Astrocyte (in vitro differentiated cells and primary cell): ENCODE measurements at regions not wholly inside any gene's neighbourhood (a gene's known extent, or its start where the extent isn't known, plus 50 kb on each side); places are given as distances from the start of the nearest gene placed in this dataset.

ENCODE experiments used
- DNase-seq: peaks from one replicate; pipeline ENCODE4 v3.0.0-alpha.2; 2010; ENCODE audit warnings: low read depth
- FAIRE-seq: peaks from 2 replicates; lab custom pipeline; 2011; peaks lifted over from hg19 to GRCh38; lab: Jason Lieb, UNC
- H2AFZ ChIP-seq: 2 replicates; pipeline ENCODE4 v1.6.0; 2012; ENCODE audit warnings: low read depth, low read length, inconsistent platforms
- H3K27ac ChIP-seq: 2 replicates; pipeline ENCODE4 v1.5.1; 2011; ENCODE audit warnings: low read depth, low read length, inconsistent platforms
- H3K27me3 ChIP-seq: 2 replicates; pipeline ENCODE4 v1.6.0; 2011; ENCODE audit warnings: low read length, inconsistent platforms; ENCODE audit not compliant: insufficient read depth
- H3K36me3 ChIP-seq: 2 replicates; pipeline ENCODE4 v1.5.1; 2011; ENCODE audit warnings: low read length, inconsistent platforms; ENCODE audit not compliant: insufficient read depth
- H3K4me1 ChIP-seq: 2 replicates; pipeline ENCODE4 v1.5.1; 2011; ENCODE audit warnings: low read length, inconsistent platforms; ENCODE audit not compliant: insufficient read depth
- H3K4me2 ChIP-seq: 2 replicates; pipeline ENCODE4 v1.6.0; 2012; ENCODE audit warnings: low read length, inconsistent platforms
- H3K4me3 ChIP-seq: 2 replicates; pipeline ENCODE4 v1.5.1; 2011; ENCODE audit warnings: low read depth, mild to moderate bottlenecking, low read length, inconsistent platforms; ENCODE audit not compliant: insufficient read depth
- H3K79me2 ChIP-seq: 2 replicates; pipeline ENCODE4 v1.6.0; 2012; ENCODE audit warnings: mild to moderate bottlenecking, low read length, inconsistent platforms; ENCODE audit not compliant: insufficient read depth
- H3K9ac ChIP-seq: 2 replicates; pipeline ENCODE4 v1.6.0; 2012; ENCODE audit warnings: mild to moderate bottlenecking, low read length, inconsistent platforms
- H3K9me3 ChIP-seq: 2 replicates; pipeline ENCODE4 v1.5.1; 2012; ENCODE audit warnings: low read depth, mild to moderate bottlenecking, low read length, inconsistent platforms; ENCODE audit not compliant: insufficient read depth
- H4K20me1 ChIP-seq: 2 replicates; pipeline ENCODE4 v1.6.0; 2012; ENCODE audit warnings: low read length, inconsistent platforms; ENCODE audit not compliant: insufficient read depth
- H3K27ac Mint-ChIP-seq: one replicate; pipeline ENCODE4 v1.8.0; 2021; ENCODE audit warnings: mild to moderate bottlenecking, mixed read lengths; ENCODE audit not compliant: unreplicated experiment
- H3K27me3 Mint-ChIP-seq: one replicate; pipeline ENCODE4 v1.8.0; 2021; ENCODE audit warnings: low read depth, mixed read lengths; ENCODE audit not compliant: unreplicated experiment
- H3K36me3 Mint-ChIP-seq: one replicate; pipeline ENCODE4 v1.8.0; 2021; ENCODE audit warnings: low read depth, mixed read lengths; ENCODE audit not compliant: unreplicated experiment
- H3K4me1 Mint-ChIP-seq: one replicate; pipeline ENCODE4 v1.8.0; 2021; ENCODE audit warnings: low read depth, mixed read lengths; ENCODE audit not compliant: unreplicated experiment
- H3K4me3 Mint-ChIP-seq: one replicate; pipeline ENCODE4 v1.8.0; 2021; ENCODE audit warnings: mild to moderate bottlenecking, moderate library complexity, mixed read lengths; ENCODE audit not compliant: unreplicated experiment
- H3K9me3 Mint-ChIP-seq: one replicate; pipeline ENCODE4 v1.8.0; 2021; ENCODE audit warnings: mild to moderate bottlenecking, mixed read lengths; ENCODE audit not compliant: unreplicated experiment
- CTCF ChIP-seq: IDR thresholded peaks from 2 replicates; pipeline ENCODE4 v1.5.1; 2011; ENCODE audit warnings: low read depth, mild to moderate bottlenecking, inconsistent platforms, low read length, moderate library complexity; ENCODE audit not compliant: insufficient read depth
- EZH2 ChIP-seq: IDR thresholded peaks from 2 replicates; pipeline ENCODE4 v1.6.1; 2012; ENCODE audit warnings: mild to moderate bottlenecking, low read length, inconsistent platforms; ENCODE audit not compliant: insufficient read depth

GRCh38 chr1:219119839-219120238 is 53.8 kb upstream of the LYPLAL1 start:
- Mint-ChIP-seq H3K4me1 (no peaks in the 10 kb centered on the region), H3K27me3 (no peaks in the 10 kb centered on the region), H3K9me3 (no peaks in the 10 kb centered on the region), H3K27ac (no peak overlapping the region), H3K36me3 (no peaks in the 10 kb centered on the region), H3K4me3 (no peak overlapping the region)
- Histone ChIP-seq H4K20me1 (no peaks in the 10 kb centered on the region), H2AFZ (no peak overlapping the region), H3K79me2 (no peaks in the 10 kb centered on the region), H3K4me2 (no peak overlapping the region), H3K27me3 (no peaks in the 10 kb centered on the region), H3K27ac (no peak overlapping the region), H3K36me3 (no peaks in the 10 kb centered on the region), H3K4me3 (no peak overlapping the region), H3K9me3 (no peaks in the 10 kb centered on the region), H3K4me1 (no peaks in the 10 kb centered on the region), H3K9ac (no peak overlapping the region)
- DNase-seq = no peak
- no peak for TF ChIP-seq EZH2
- no peak for TF ChIP-seq CTCF
- FAIRE-seq = no peak

- H2AFZ ChIP-seq = no peak overlapping the region
- H3K27ac ChIP-seq = peak overlapping the region; percentile 28
- H3K4me1 Mint-ChIP-seq = no peaks in the 10 kb centered on the region
- TF ChIP-seq EZH2 (no peak), CTCF (no peak)
- no peak overlapping the region for H3K4me3 Mint-ChIP-seq
- H3K27me3 ChIP-seq = no peaks in the 10 kb centered on the region
- peak overlapping the region; percentile 10 for H3K27ac Mint-ChIP-seq
- H3K79me2 ChIP-seq = no peaks in the 10 kb centered on the region
- H3K9ac ChIP-seq = no peak overlapping the region
- no peaks in the 10 kb centered on the region for H3K27me3 Mint-ChIP-seq
- no peaks in the 10 kb centered on the region for H4K20me1 ChIP-seq
- peak overlapping the region; percentile 37 for H3K4me2 ChIP-seq
- no peaks in the 10 kb centered on the region for H3K9me3 Mint-ChIP-seq
- H3K9me3 ChIP-seq = no peaks in the 10 kb centered on the region
- H3K36me3 ChIP-seq = no peaks in the 10 kb centered on the region
- no peaks in the 10 kb centered on the region for H3K36me3 Mint-ChIP-seq
- no peak overlapping the region for H3K4me3 ChIP-seq
- H3K4me1 ChIP-seq = no peaks in the 10 kb centered on the region
- FAIRE-seq = no peak
- peak; percentile 83 for DNase-seq
These were observed 52.8 kb upstream of the LYPLAL1 start for GRCh38 chr1:219120624-219121544.

GRCh38 chr1:219121679-219122078 is 52.0 kb upstream of the LYPLAL1 start:
- TF ChIP-seq EZH2 = no peak
- no peak for TF ChIP-seq CTCF
- no peaks in the 10 kb centered on the region for H3K9me3 ChIP-seq
- H3K27ac ChIP-seq = no peak overlapping the region
- H3K79me2 ChIP-seq = no peaks in the 10 kb centered on the region
- no peaks in the 10 kb centered on the region for H3K4me1 ChIP-seq
- H3K27me3 ChIP-seq = no peaks in the 10 kb centered on the region
- Mint-ChIP-seq H3K4me1 (no peaks in the 10 kb centered on the region), H3K27me3 (no peaks in the 10 kb centered on the region), H3K36me3 (no peaks in the 10 kb centered on the region), H3K27ac (no peak overlapping the region), H3K4me3 (no peak overlapping the region), H3K9me3 (no peaks in the 10 kb centered on the region)
- DNase-seq = no peak
- H3K36me3 ChIP-seq = no peaks in the 10 kb centered on the region
- no peak overlapping the region for H3K4me3 ChIP-seq
- no peak overlapping the region for H3K4me2 ChIP-seq
- H3K9ac ChIP-seq = no peak overlapping the region
- FAIRE-seq = no peak
- H2AFZ ChIP-seq = no peak overlapping the region
- H4K20me1 ChIP-seq = no peaks in the 10 kb centered on the region
